ENCODE measurements at regions not wholly inside any gene's neighbourhood (a gene's known extent, or its start where the extent isn't known, plus 50 kb on each side); places are given as distances from the start of the nearest gene placed in this dataset.

GRCh38 chr12:123040106-123040505 is 59.6 kb downstream of the ARL6IP4 start:
- no peak for DNase-seq

- no peak for DNase-seq
Observed at GRCh38 chr12:123038966-123039365, 58.5 kb downstream of the ARL6IP4 start.

- DNase-seq = no peak
Observed at GRCh38 chr12:123038486-123038885, 58.0 kb downstream of the ARL6IP4 start.

GRCh38 chr12:123037791-123038190 is 57.3 kb downstream of the ARL6IP4 start:
- peak; percentile 74 for DNase-seq

GRCh38 chr12:123036466-123037285 is 56.2 kb downstream of the ARL6IP4 start:
- no peak for DNase-seq

GRCh38 chr12:123035841-123036240 is 55.4 kb downstream of the ARL6IP4 start:
- DNase-seq = no peak

- DNase-seq = no peak
Observed at GRCh38 chr12:123034865-123035264, 54.4 kb downstream of the ARL6IP4 start.

GRCh38 chr12:123034022-123034541 is 53.6 kb downstream of the ARL6IP4 start:
- no peak for DNase-seq

GRCh38 chr12:123033392-123034021 is 53.0 kb downstream of the ARL6IP4 start:
- DNase-seq = no peak

GRCh38 chr12:123032736-123033391 is 52.4 kb downstream of the ARL6IP4 start:
- no peak for DNase-seq

Data from NCI-H146 (cell line).